Gastroesophageal sphincter (tissue), 4 donors: ENCODE measurements at regions not wholly inside any gene's neighbourhood (a gene's known extent, or its start where the extent isn't known, plus 50 kb on each side); places are given as distances from the start of the nearest gene placed in this dataset.

Source experiments
- ATAC-seq: fragments of 150-250 bp; one replicate; pipeline ENCODE4 v1.9.1; 2016; ENCODE audit warnings: mild to moderate bottlenecking, moderate library complexity
- H3K27ac ChIP-seq, 4 donors: fragments of 200-600 bp; sonication (generic) in 3 of 4; 1 replicate in 3 of 4; 2 replicates in 1 of 4; pipeline ENCODE4 v1.5.1; 2016 to 2019
- H3K27me3 ChIP-seq: fragments of 200-600 bp; sonication (generic); one replicate; pipeline ENCODE4 v1.5.1; 2019
- H3K36me3 ChIP-seq, 2 donors: fragments of 200-600 bp; sonication (generic); one replicate each; pipeline ENCODE4 v1.5.1; 2019; ENCODE audit warnings: control low read depth in 1 of 2
- H3K4me1 ChIP-seq, 3 donors: fragments of 200-600 bp; sonication (generic); 1 replicate in 2 of 3; 2 replicates in 1 of 3; pipeline ENCODE4 v1.5.1; 2016 to 2019; ENCODE audit warnings: control low read depth in 2 of 3
- H3K4me3 ChIP-seq, 2 donors: fragments of 200-600 bp; sonication (generic); one replicate each; pipeline ENCODE4 v1.5.1; 2019; ENCODE audit warnings: mild to moderate bottlenecking in 1 of 2, moderate library complexity in 1 of 2
- H3K9me3 ChIP-seq, 3 donors: fragments of 200-600 bp; sonication (generic); one replicate each; pipeline ENCODE4 v1.5.1; 2017 to 2019; ENCODE audit warnings: control low read depth in 2 of 3
- EP300 ChIP-seq: sonication (generic); formaldehyde crosslinking; IDR thresholded peaks from one replicate; pipeline ENCODE4 v1.6.1; 2017; ENCODE audit warnings: antibody characterized with exemption, mild to moderate bottlenecking
- POLR2A ChIP-seq, 2 donors: fragments of 450-650 bp; IDR thresholded peaks; one replicate each; pipeline ENCODE4 v1.6.1; 2017; ENCODE audit warnings: antibody characterized with exemption in 2 of 2, mild to moderate bottlenecking in 2 of 2, moderate library complexity in 1 of 2
- POLR2AphosphoS5 ChIP-seq: sonication (generic); formaldehyde crosslinking; IDR thresholded peaks from one replicate; pipeline ENCODE4 v1.6.1; 2017; ENCODE audit warnings: antibody characterized with exemption
- WGBS, 2 donors: methylation state at CpG; one replicate each; pipeline ENCODE4 v1.1.5; 2018; ENCODE audit warnings: low coverage in 1 of 2; 5-methylcytosine and 5-hydroxymethylcytosine counted together
- TF ChIP-seq, protein P1 (sequence below), 4 experiments: fragments of 200-600 bp in 2 of 4; fragments of 450-650 bp in 2 of 4; sonication (generic) in 1 of 4; IDR thresholded peaks; one replicate each; pipeline ENCODE4 v1.5.1; 2017 to 2019; ENCODE audit warnings: antibody characterized with exemption in 4 of 4, mild to moderate bottlenecking in 2 of 4, moderate library complexity in 2 of 4

DNA sequence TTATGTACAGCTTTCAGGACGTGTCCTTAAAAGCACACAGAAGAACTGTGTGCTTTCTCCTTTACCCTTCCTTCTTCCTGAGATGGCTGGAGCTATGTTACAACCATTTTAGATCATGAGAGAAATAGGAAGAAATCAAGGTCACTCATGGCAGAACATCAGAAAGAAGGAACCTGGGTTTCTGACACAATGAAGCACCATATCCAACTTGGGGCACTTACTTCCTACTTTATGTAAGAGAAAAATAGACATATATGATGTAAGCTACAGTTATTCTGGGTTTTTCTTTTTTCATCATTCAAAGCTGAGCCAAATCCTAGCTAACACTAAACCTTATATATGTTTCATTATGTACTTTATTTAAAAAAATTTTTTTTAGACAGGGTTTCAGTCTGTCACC lies 79.5 kb downstream of the FAM161A start:
- H3K4me3 ChIP-seq = no peak overlapping the region
- 25 to 67% methylated on average over 1 of the region's 1 CpG for WGBS, 2 donors
- no peak for ATAC-seq
- no peak overlapping the region for H3K27ac ChIP-seq
- H3K4me1 ChIP-seq = no peaks in the 10 kb centered on the region
- H3K27me3 ChIP-seq = no peaks in the 10 kb centered on the region
- H3K9me3 ChIP-seq = no peaks in the 10 kb centered on the region
- H3K36me3 ChIP-seq = no peaks in the 10 kb centered on the region
- no peak for TF ChIP-seq EP300
- no peak for TF ChIP-seq POLR2AphosphoS5
- TF ChIP-seq, protein P1, sequence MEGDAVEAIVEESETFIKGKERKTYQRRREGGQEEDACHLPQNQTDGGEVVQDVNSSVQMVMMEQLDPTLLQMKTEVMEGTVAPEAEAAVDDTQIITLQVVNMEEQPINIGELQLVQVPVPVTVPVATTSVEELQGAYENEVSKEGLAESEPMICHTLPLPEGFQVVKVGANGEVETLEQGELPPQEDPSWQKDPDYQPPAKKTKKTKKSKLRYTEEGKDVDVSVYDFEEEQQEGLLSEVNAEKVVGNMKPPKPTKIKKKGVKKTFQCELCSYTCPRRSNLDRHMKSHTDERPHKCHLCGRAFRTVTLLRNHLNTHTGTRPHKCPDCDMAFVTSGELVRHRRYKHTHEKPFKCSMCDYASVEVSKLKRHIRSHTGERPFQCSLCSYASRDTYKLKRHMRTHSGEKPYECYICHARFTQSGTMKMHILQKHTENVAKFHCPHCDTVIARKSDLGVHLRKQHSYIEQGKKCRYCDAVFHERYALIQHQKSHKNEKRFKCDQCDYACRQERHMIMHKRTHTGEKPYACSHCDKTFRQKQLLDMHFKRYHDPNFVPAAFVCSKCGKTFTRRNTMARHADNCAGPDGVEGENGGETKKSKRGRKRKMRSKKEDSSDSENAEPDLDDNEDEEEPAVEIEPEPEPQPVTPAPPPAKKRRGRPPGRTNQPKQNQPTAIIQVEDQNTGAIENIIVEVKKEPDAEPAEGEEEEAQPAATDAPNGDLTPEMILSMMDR (IDR thresholded peaks at IDR 0.05) = no peak
- no peak for TF ChIP-seq POLR2A (IDR thresholded peaks at IDR 0.05)

DNA sequence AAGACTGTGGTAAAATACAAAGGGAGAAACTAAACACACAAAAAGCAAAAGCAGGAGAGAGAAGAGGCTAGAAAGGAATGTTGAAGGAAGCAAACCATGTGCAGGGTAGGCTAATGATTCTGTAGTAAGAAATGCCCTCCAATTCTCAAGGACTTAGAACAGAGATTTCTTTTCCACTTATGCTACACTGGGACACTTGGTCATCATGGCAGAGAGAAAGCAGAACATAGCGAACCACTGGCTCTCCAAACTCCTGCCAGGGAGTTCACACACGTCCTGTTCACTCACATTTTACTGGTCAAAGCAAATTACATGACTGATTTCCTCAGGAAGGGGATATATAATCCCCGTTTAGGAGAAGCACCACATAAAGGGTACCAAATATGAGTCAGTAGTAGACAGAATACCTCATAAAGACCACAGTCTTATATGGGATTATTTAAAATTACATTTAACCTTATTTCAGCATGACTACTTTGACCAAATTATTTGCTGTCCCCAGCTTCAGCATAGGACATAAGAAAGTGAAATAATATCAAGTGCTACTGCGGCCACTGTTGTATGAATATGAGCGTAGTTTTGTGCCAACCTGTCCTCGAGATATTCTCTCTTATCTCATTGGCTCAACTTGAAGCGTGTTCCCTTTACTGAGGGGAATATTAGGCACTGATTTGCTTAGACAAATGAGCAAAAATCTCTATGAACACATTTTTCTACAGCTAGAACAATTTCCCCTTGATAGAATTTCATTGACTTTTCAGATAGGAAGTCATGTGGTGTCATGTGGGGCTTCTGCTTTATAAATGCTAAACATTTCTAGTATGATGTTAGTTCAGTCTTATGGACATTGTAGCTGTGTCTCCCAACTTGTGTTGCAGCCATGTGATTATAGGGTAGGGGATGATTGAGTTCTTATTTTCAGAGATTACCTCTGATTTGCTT lies 81.7 kb downstream of the FAM161A start:
- no peaks in the 10 kb centered on the region for H3K36me3 ChIP-seq
- no peak overlapping the region for H3K27ac ChIP-seq
- ATAC-seq = no peak
- WGBS, 2 donors = 63 to 66% methylated on average over 7 of the region's 7 CpGs
- TF ChIP-seq POLR2A (IDR thresholded peaks at IDR 0.05) (no peak), POLR2AphosphoS5 (no peak), EP300 (no peak)
- TF ChIP-seq, protein P1 (IDR thresholded peaks at IDR 0.05) = no peak
- H3K4me1 ChIP-seq = no peaks in the 10 kb centered on the region
- no peaks in the 10 kb centered on the region for H3K9me3 ChIP-seq
- H3K27me3 ChIP-seq = no peaks in the 10 kb centered on the region
- H3K4me3 ChIP-seq = no peak overlapping the region

DNA sequence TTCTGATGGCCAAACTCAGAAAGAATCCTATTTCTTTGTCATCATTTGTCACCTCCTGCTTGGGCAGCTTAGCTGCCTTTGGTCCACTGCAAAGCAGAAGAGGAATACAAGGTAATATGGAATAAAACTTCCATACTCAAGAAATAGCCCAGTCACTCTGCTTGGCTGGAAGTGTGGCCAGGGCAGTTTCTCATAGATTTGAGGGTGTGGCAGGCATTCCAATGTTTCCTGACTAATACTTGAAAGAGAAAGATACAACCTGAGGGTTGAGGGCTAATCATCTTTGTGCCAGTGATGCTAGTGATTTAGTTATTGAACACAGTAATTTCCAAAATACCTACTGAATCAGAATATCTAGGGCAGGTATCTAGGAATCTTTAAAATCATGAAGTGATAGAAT lies 83.1 kb downstream of the FAM161A start:
- TF ChIP-seq EP300 (no peak), POLR2AphosphoS5 (no peak), POLR2A (IDR thresholded peaks at IDR 0.05) (no peak)
- TF ChIP-seq, protein P1 (IDR thresholded peaks at IDR 0.05) = no peak
- no peak for ATAC-seq

DNA sequence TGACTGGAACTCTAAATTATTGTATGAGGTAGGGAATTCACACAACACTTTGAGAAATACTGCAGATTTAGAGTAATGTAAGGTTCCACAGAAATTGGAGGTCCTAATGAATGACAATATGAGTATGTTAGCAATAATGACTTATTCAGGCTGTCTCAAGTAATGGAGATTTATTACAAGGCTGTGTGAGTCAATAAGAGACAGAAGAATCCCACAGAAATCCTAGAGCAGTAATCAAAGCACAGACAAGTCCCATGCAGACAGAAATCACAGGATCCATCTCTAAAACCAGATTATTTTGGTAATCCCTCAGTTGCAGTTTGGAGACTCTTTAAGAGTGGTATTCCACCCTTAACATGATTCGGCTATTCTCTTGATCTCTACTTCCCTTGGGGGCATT lies 83.6 kb downstream of the FAM161A start:
- 60 to 64% methylated on average over 1 of the region's 1 CpG for WGBS, 2 donors
- Histone ChIP-seq H3K9me3 (no peaks in the 10 kb centered on the region), H3K27ac (no peak overlapping the region), H3K36me3 (no peaks in the 10 kb centered on the region), H3K4me3 (no peak overlapping the region), H3K4me1 (no peaks in the 10 kb centered on the region), H3K27me3 (no peaks in the 10 kb centered on the region)
- ATAC-seq = no peak
- TF ChIP-seq, protein P1 (IDR thresholded peaks at IDR 0.05) = no peak
- TF ChIP-seq EP300 (no peak), POLR2A (IDR thresholded peaks at IDR 0.05) (no peak), POLR2AphosphoS5 (no peak)

More for the DNA sequence above, 83.1 kb downstream of the FAM161A start:
- Histone ChIP-seq H3K9me3 (no peaks in the 10 kb centered on the region), H3K27me3 (no peaks in the 10 kb centered on the region), H3K36me3 (no peaks in the 10 kb centered on the region), H3K27ac (no peak overlapping the region), H3K4me1 (no peaks in the 10 kb centered on the region), H3K4me3 (no peak overlapping the region)

DNA sequence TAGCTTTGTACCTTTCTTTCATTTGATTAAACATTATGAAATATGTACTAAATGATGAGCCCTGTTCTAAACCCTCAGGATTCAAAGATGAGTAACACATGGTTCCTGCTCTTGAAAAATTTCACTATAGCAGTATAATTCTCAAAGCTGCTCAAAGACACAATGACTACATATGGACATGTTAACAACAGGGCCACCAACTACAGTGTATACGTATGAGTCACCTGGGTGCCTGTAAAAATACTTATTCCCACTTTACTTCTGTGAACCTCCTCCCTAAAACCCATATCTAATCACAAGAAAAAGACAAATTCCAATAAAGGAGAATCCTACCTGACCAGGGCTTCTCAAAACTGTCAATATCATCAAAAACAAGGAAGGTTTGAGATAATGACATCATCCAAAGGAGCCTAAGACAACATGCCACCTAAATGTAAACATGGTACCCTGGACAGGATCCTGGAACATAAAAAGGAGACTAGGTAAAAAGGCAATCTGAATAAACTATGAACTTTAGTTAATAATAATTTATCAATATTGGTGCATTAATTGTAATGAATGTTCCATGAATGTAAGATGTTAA lies 84.7 kb downstream of the FAM161A start:
- Histone ChIP-seq H3K4me3 (no peak overlapping the region), H3K4me1 (no peaks in the 10 kb centered on the region), H3K27me3 (no peaks in the 10 kb centered on the region), H3K36me3 (no peaks in the 10 kb centered on the region), H3K27ac (no peak overlapping the region), H3K9me3 (no peaks in the 10 kb centered on the region)
- no peak for ATAC-seq
- 44 to 80% methylated on average over 1 of the region's 1 CpG for WGBS, 2 donors
- TF ChIP-seq, protein P1 (IDR thresholded peaks at IDR 0.05) = no peak
- TF ChIP-seq EP300 (no peak), POLR2A (IDR thresholded peaks at IDR 0.05) (no peak), POLR2AphosphoS5 (no peak)
